ENCODE measurements at regions not wholly inside any gene's neighbourhood (a gene's known extent, or its start where the extent isn't known, plus 50 kb on each side); places are given as distances from the start of the nearest gene placed in this dataset.

DNA sequence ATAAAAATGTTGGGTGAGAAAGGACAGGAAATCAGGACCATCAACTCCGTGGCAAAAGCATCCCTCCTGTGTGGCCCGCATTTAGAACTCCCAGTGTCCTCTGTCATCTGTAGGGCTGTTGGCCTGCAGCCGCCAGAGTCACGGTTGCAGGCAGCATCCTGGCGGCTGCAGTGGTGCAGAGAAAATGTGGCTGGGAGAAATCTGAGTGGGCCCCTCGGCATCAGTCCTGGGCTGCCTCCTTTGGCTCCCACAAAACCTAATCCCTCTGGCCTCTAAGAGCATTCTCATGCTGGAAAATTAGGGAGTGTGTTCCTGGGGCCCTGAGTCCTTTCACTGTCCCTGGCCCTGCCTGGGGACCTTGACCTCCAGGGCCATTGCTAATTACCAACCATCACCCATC lies 121.9 kb downstream of the WT1 start:
- no peaks in the 10 kb centered on the region for H3K4me1 ChIP-seq (ENCODE audit: control insufficient read depth in 1 of 2, insufficient read depth in 2 of 2, low read length in 2 of 2)
- no peaks in the 10 kb centered on the region for H3K9me3 ChIP-seq (replicated peaks in 1 of 2; ENCODE audit: control insufficient read depth in 1 of 2, insufficient read depth in 1 of 2, low read length in 2 of 2)
- H3K4me3 Mint-ChIP-seq, result no peak overlapping the region
- no peak for DNase-seq
- H3K4me3 ChIP-seq (replicated peaks in 1 of 3; ENCODE audit: low read depth in 2 of 3, low read length in 3 of 3), result no peak overlapping the region
- peaks cover 0 to 4% (median 0%) of the 10 kb centered on the region in 3 donors for H3K27me3 Mint-ChIP-seq (ENCODE audit: low read depth in 3 of 3)
- H3K27me3 ChIP-seq (ENCODE audit: control insufficient read depth in 2 of 2, insufficient read depth in 2 of 2, low read length in 2 of 2), result no peaks in the 10 kb centered on the region
- 86% methylated on average over 3 of the region's 6 CpGs for WGBS (ENCODE audit: insufficient coverage)
- no peaks in the 10 kb centered on the region for H3K36me3 Mint-ChIP-seq
- H3K79me2 ChIP-seq (ENCODE audit: insufficient read depth, low read length), result no peaks in the 10 kb centered on the region
- H3K27ac Mint-ChIP-seq, result no peak overlapping the region
- no peak overlapping the region for H3K27ac ChIP-seq (ENCODE audit: low read depth in 1 of 2, low read length in 2 of 2)
- no peaks in the 10 kb centered on the region for H3K36me3 ChIP-seq (replicated peaks in 1 of 2; ENCODE audit: control insufficient read depth in 1 of 2, insufficient read depth in 2 of 2, low read length in 2 of 2)
- H4K20me1 ChIP-seq (ENCODE audit: insufficient read depth, low read length), result no peaks in the 10 kb centered on the region
- H3K9me3 Mint-ChIP-seq, result no peaks in the 10 kb centered on the region
- no peak overlapping the region for H2AFZ ChIP-seq (ENCODE audit: insufficient read depth, low read depth, low read length, poor library complexity, severe bottlenecking)
- no peak overlapping the region for H3K9ac ChIP-seq (ENCODE audit: insufficient read depth, low read length, poor library complexity, severe bottlenecking)
- H3K4me2 ChIP-seq (replicated peaks; ENCODE audit: extremely low read depth, low read length, poor library complexity, severe bottlenecking), result no peak overlapping the region
- H3K4me1 Mint-ChIP-seq, result peaks cover 4% of the 10 kb centered on the region
- intact Hi-C loops (cut with micrococcal nuclease), result no loop called here
- TF ChIP-seq, protein P1, sequence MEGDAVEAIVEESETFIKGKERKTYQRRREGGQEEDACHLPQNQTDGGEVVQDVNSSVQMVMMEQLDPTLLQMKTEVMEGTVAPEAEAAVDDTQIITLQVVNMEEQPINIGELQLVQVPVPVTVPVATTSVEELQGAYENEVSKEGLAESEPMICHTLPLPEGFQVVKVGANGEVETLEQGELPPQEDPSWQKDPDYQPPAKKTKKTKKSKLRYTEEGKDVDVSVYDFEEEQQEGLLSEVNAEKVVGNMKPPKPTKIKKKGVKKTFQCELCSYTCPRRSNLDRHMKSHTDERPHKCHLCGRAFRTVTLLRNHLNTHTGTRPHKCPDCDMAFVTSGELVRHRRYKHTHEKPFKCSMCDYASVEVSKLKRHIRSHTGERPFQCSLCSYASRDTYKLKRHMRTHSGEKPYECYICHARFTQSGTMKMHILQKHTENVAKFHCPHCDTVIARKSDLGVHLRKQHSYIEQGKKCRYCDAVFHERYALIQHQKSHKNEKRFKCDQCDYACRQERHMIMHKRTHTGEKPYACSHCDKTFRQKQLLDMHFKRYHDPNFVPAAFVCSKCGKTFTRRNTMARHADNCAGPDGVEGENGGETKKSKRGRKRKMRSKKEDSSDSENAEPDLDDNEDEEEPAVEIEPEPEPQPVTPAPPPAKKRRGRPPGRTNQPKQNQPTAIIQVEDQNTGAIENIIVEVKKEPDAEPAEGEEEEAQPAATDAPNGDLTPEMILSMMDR (IDR thresholded peaks at IDR 0.05), result no peak

DNA sequence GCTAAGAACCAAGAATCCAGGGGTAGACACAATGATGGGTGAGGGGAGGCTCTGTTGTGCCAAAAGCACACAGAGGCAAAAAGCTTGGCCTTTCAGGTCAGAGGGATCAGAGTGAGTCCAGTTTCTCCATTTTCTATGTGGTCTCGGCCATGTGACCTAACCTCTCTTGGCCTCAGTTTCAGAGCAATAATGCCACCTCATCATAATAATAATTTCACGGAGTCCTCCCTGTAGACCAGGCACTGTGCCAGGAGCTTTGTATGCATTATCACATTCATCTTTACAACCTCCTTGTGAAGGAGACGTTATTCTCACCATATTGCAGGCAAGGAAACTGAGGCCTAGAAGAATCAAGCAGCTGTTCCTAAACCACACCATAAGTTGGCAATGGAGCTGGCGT lies 120.2 kb downstream of the WT1 start:
- Histone ChIP-seq H3K4me1 (ENCODE audit: control insufficient read depth in 1 of 2, insufficient read depth in 2 of 2, low read length in 2 of 2) (no peaks in the 10 kb centered on the region), H3K27me3 (ENCODE audit: control insufficient read depth in 2 of 2, insufficient read depth in 2 of 2, low read length in 2 of 2) (no peaks in the 10 kb centered on the region), H4K20me1 (ENCODE audit: insufficient read depth, low read length) (no peaks in the 10 kb centered on the region), H3K36me3 (replicated peaks in 1 of 2; ENCODE audit: control insufficient read depth in 1 of 2, insufficient read depth in 2 of 2, low read length in 2 of 2) (no peaks in the 10 kb centered on the region), H3K27ac (ENCODE audit: low read depth in 1 of 2, low read length in 2 of 2) (no peak overlapping the region), H3K79me2 (ENCODE audit: insufficient read depth, low read length) (no peaks in the 10 kb centered on the region), H3K4me3 (replicated peaks in 1 of 3; ENCODE audit: low read depth in 2 of 3, low read length in 3 of 3) (no peak overlapping the region), H2AFZ (ENCODE audit: insufficient read depth, low read depth, low read length, poor library complexity, severe bottlenecking) (no peak overlapping the region), H3K9ac (ENCODE audit: insufficient read depth, low read length, poor library complexity, severe bottlenecking) (no peak overlapping the region), H3K9me3 (replicated peaks in 1 of 2; ENCODE audit: control insufficient read depth in 1 of 2, insufficient read depth in 1 of 2, low read length in 2 of 2) (no peaks in the 10 kb centered on the region), H3K4me2 (replicated peaks; ENCODE audit: extremely low read depth, low read length, poor library complexity, severe bottlenecking) (no peak overlapping the region)
- no peaks in the 10 kb centered on the region for H3K36me3 Mint-ChIP-seq
- WGBS (ENCODE audit: insufficient coverage), result 100% methylated on average over 2 of the region's 4 CpGs
- no peaks in the 10 kb centered on the region for H3K9me3 Mint-ChIP-seq
- no peak overlapping the region for H3K27ac Mint-ChIP-seq
- no peak overlapping the region for H3K4me3 Mint-ChIP-seq
- TF ChIP-seq, protein P1 (IDR thresholded peaks at IDR 0.05), result no peak
- peaks cover 0 to 4% (median 0%) of the 10 kb centered on the region in 3 donors for H3K27me3 Mint-ChIP-seq (ENCODE audit: low read depth in 3 of 3)
- H3K4me1 Mint-ChIP-seq, result peaks cover 4% of the 10 kb centered on the region
- intact Hi-C loops (cut with micrococcal nuclease), result no loop called here
- no peak for DNase-seq
